Pancreas (tissue), 10 donors: ENCODE measurements at regions not wholly inside any gene's neighbourhood (a gene's known extent, or its start where the extent isn't known, plus 50 kb on each side); places are given as distances from the start of the nearest gene placed in this dataset.
A peak's percentile ranks its signal among the peaks of the same experiment; 100 is the strongest.

Source experiments
- ATAC-seq, 4 donors: fragments of 200-7000 bp; cut with Tn5 transposase; one replicate each; pipeline versions ENCODE4 v1.8.0 to v1.9.1; 2020; ENCODE audit warnings: mild to moderate bottlenecking in 4 of 4, moderate library complexity in 4 of 4
- DNase-seq, 6 donors: peaks; one replicate each; pipeline ENCODE4 v3.0.0-alpha.2; 2020
- FAIRE-seq: peaks from 2 replicates; lab custom pipeline; 2012; peaks lifted over from hg19 to GRCh38; lab: Jason Lieb, UNC
- H3K27ac ChIP-seq, 4 donors: fragments of 200-600 bp; sonication (generic); 1 replicate in 3 of 4; 2 replicates in 1 of 4; pipeline versions ENCODE4 v1.5.0 to v1.8.0; 2020
- H3K27me3 ChIP-seq, 4 donors: fragments of 200-600 bp; one replicate each; pipeline ENCODE4 v1.8.0; 2021
- H3K36me3 ChIP-seq, 3 donors: fragments of 200-600 bp; sonication (generic) in 1 of 3; one replicate each; pipeline versions ENCODE4 v1.5.0 to v1.8.0; 2020 to 2021
- H3K4me1 ChIP-seq, 3 donors: fragments of 200-600 bp; one replicate each; pipeline ENCODE4 v1.8.0; 2021
- H3K4me3 ChIP-seq, 4 donors: fragments of 200-600 bp; sonication (generic) in 2 of 4; one replicate each; pipeline versions ENCODE4 v1.5.0 to v1.8.0; 2020 to 2021
- H3K9me3 ChIP-seq, 4 donors: fragments of 200-600 bp; one replicate each; pipeline ENCODE4 v1.8.0; 2021
- CTCF ChIP-seq, 4 donors: fragments of 200-600 bp; sonication (generic) in 3 of 4; IDR thresholded peaks; one replicate each; pipeline versions ENCODE4 v1.5.0 to v1.8.0; 2021; ENCODE audit warnings: antibody characterized with exemption in 4 of 4
- WGBS, 2 donors: extraction: QIAGEN DNeasy Blood & Tissue Kit; methylation state at CpG; one replicate each; pipeline ENCODE4 v1.1.7; 2013; 5-methylcytosine and 5-hydroxymethylcytosine counted together
- intact Hi-C, 3 donors: fragments of 100-400 bp; cut with DNase I; formaldehyde crosslinking; loops; one replicate each; pipeline versions ENCODE4 v1.11.1 to v1.14.2; 2022
- donor health status: healthy with polysubstance abuse.
- donor health status: DM: no; HTN: no; CAD: no; lungs with moderate emphysema.
- donor health status: DM: no; HTN: no; CAD: no.
- donor health status: control.
- donor health status: control.
- donor health status: Bipolar disorder and iron deficiency.
- donor health status: DM: yes; HTN: yes; CAD: no.
- donor health status: DM: no; HTN: no; CAD: no.
- donor health status: DM: no; HTN: no; CAD: no.
- donor health status: DM: yes; HTN: yes; CAD: no.

- H3K4me3 ChIP-seq: no peak overlapping the region
Measured at GRCh38 chr5:107253246-107253645, 417.5 kb downstream of the EFNA5 start.

GRCh38 chr5:107251151-107251550 is 419.6 kb downstream of the EFNA5 start:
- 53 to 64% methylated on average over 2 of the region's 2 CpGs for WGBS, 2 donors
- Histone ChIP-seq H3K36me3 (no peaks in the 10 kb centered on the region), H3K4me1 (no peaks in the 10 kb centered on the region), H3K4me3 (no peak overlapping the region), H3K27ac (no peak overlapping the region), H3K9me3 (no peaks in the 10 kb centered on the region), H3K27me3 (no peaks in the 10 kb centered on the region)
- DNase-seq (no peak), FAIRE-seq (no peak), ATAC-seq (no peak)
- TF ChIP-seq CTCF (IDR thresholded peaks at IDR 0.05): no peak
- intact Hi-C loops: no loop called here

More at GRCh38 chr5:107253246-107253645, 417.5 kb downstream of the EFNA5 start:
- H3K27me3 ChIP-seq: no peaks in the 10 kb centered on the region
- no peak for FAIRE-seq
- no peaks in the 10 kb centered on the region for H3K9me3 ChIP-seq
- no peak for DNase-seq
- WGBS, 2 donors: 89 to 94% methylated on average over 5 of the region's 5 CpGs
- no peak for ATAC-seq
- intact Hi-C loops: no loop called here
- TF ChIP-seq CTCF (IDR thresholded peaks at IDR 0.05): no peak
- no peak overlapping the region for H3K27ac ChIP-seq
- no peaks in the 10 kb centered on the region for H3K4me1 ChIP-seq
- H3K36me3 ChIP-seq: no peaks in the 10 kb centered on the region

GRCh38 chr5:107248066-107248695 is 422.6 kb downstream of the EFNA5 start:
- Histone ChIP-seq H3K27ac (no peak overlapping the region), H3K36me3 (no peaks in the 10 kb centered on the region), H3K9me3 (no peaks in the 10 kb centered on the region), H3K4me3 (no peak overlapping the region), H3K4me1 (no peaks in the 10 kb centered on the region), H3K27me3 (no peaks in the 10 kb centered on the region)
- intact Hi-C loops: no loop called here
- peak; percentile 22 to 78 (median 56) for DNase-seq
- 39 to 46% methylated on average over 10 of the region's 10 CpGs for WGBS, 2 donors
- ATAC-seq: peak in 3 of 4 donors; percentile 75 to 87 (median 75)
- no peak for FAIRE-seq
- TF ChIP-seq CTCF (IDR thresholded peaks at IDR 0.05): peak; percentile 69 to 83 (median 78)

- WGBS, 2 donors: 86% methylated on average over 2 of the region's 2 CpGs
- DNase-seq (no peak), ATAC-seq (no peak), FAIRE-seq (no peak)
- Histone ChIP-seq H3K27me3 (no peaks in the 10 kb centered on the region), H3K36me3 (no peaks in the 10 kb centered on the region), H3K9me3 (no peaks in the 10 kb centered on the region), H3K4me3 (no peak overlapping the region), H3K27ac (no peak overlapping the region), H3K4me1 (no peaks in the 10 kb centered on the region)
- TF ChIP-seq CTCF (IDR thresholded peaks at IDR 0.05): no peak
- intact Hi-C loops: no loop called here
Measured at GRCh38 chr5:107247427-107247826, 423.3 kb downstream of the EFNA5 start.

GRCh38 chr5:107243220-107243579 is 427.5 kb downstream of the EFNA5 start:
- H3K36me3 ChIP-seq: no peaks in the 10 kb centered on the region
- no peaks in the 10 kb centered on the region for H3K27me3 ChIP-seq
- H3K4me3 ChIP-seq: no peak overlapping the region
- ATAC-seq (no peak), FAIRE-seq (no peak), DNase-seq (no peak)
- intact Hi-C loops: no loop called here
- no peak overlapping the region for H3K27ac ChIP-seq
- TF ChIP-seq CTCF (IDR thresholded peaks at IDR 0.05): no peak
- WGBS, 2 donors: 88 to 89% methylated on average over 3 of the region's 3 CpGs
- no peaks in the 10 kb centered on the region for H3K9me3 ChIP-seq
- no peaks in the 10 kb centered on the region for H3K4me1 ChIP-seq
